Loucy (cell line): ENCODE measurements at regions not wholly inside any gene's neighbourhood (a gene's known extent, or its start where the extent isn't known, plus 50 kb on each side); places are given as distances from the start of the nearest gene placed in this dataset.

Experiments
- CTCF ChIP-seq: fragments of 200-600 bp; sonication (generic); conservative IDR thresholded peaks from 2 replicates; pipeline ENCODE4 v1.5.1; 2014; ENCODE audit warnings: mild to moderate bottlenecking, antibody characterized with exemption, low read length
- EZH2phosphoT487 ChIP-seq: fragments of 200-600 bp; IDR thresholded peaks from 2 replicates; pipeline ENCODE4 v1.6.1; 2018; ENCODE audit warnings: antibody characterized with exemption, mild to moderate bottlenecking, moderate library complexity, borderline replicate concordance

DNA sequence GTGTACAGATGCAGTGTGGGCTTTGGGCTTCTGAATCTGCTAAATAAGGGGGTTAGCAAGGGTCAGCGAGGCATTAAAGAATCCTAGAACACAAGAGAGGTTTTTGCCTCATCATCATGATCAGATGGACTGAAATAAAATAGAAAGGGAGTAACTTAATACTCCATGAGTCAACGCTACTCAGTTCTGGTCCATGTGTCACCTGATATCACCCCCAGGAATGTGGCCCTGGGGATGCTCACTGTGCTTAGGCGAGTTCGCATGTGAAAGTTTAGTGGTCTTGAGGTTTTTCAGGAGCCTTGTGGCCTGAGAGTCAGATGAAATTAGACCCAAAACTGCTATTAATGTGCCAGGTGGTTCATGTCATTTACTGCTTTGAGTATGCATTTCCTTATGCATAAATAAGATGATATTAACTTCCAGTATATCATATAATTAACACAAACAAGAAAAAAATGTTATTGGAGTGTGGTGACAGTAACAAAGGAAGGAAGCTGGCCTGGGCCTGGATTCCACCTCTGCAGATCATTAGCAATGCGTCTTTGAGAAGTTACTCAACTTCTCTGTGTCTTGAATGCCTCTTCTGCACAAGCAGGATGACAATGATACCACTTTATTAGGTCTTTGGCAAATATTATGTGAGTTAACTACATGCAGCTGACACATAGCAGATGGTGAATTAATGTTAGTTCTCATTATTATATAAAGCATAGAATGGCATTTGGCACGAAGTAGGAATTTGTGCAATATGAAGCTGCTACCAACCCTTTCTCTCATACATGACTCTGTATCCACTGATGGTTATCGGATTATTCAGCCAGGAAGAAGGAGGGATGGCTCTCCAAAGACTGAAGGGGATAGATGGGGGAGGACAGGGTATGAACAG lies 1272.6 kb downstream of the AACS start:
- TF ChIP-seq CTCF, result no peak
- no peak for TF ChIP-seq EZH2phosphoT487
